ENCODE measurements at regions not wholly inside any gene's neighbourhood (a gene's known extent, or its start where the extent isn't known, plus 50 kb on each side); places are given as distances from the start of the nearest gene placed in this dataset.

DNA sequence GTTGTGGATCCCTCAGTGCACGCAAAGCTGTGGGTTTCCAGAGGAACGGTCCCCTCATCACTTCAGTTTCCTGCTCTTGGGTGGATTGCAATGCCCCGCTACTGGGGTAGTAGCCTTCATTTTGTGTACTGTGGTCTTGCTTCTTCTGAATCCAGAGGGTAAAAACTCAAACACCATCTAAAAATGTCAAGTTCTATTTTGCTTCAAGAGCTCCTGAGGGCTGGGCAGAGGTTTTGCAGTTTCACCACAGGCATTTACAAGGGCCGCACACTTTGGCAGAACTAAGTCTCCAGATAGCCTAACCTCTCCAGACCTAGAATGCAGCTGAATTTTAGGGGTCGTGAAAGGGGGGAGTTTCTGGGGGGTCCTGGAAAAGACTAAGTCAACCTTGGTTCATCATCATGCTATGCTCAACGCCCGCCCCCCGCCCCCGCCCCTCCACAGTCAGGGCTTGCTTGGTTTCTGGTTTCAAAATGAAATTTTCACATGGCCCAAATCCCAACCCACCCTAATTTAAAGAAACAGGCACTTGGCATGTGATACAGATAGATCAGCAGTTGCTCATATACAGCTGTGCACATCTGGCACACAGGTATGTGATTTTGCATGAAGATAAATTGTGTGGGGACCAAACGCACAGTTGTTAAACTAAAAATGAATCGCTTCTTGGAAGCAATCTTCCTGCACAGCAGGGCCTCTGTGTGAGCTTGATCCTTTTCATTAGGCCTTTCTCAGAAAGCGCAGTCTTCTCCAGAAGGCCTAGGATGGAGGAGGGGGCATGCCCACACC lies 329.6 kb downstream of the OSR1 start:
- no peak overlapping the region for H3K27ac Mint-ChIP-seq (ENCODE audit: low read depth)
- DNase-seq (ENCODE audit: low spot score in 2 of 2) (no peak), ATAC-seq (replicated peaks; ENCODE audit: extremely low read depth, poor library complexity, severe bottlenecking) (no peak)
- no peaks in the 10 kb centered on the region for H3K4me1 Mint-ChIP-seq
- no peaks in the 10 kb centered on the region for H3K27me3 Mint-ChIP-seq
- no peaks in the 10 kb centered on the region for H3K9me3 Mint-ChIP-seq
- H3K4me3 Mint-ChIP-seq, result no peak overlapping the region
- no peaks in the 10 kb centered on the region for H3K36me3 Mint-ChIP-seq (ENCODE audit: insufficient read depth)

DNA sequence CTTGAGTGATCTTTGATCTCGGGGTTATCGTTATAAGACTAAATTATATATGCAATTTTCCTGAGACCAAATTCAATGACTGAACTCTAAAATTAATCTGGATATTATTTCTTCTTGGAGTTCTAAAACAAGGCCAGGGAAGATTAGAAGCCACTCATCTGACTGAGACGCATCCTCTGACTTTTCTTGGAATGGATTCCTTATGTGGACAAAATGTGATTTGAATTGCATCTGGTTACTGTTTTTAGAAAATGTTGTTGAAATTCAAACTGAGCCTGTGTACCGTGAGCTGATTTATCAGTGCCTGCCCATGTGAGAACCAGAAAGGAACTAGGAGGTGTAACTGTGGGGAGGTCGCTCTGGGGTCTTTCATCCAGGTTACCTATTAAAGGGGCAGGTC lies 330.8 kb downstream of the OSR1 start:
- ATAC-seq (replicated peaks; ENCODE audit: extremely low read depth, poor library complexity, severe bottlenecking), result no peak
- H3K36me3 Mint-ChIP-seq (ENCODE audit: insufficient read depth), result no peaks in the 10 kb centered on the region

DNA sequence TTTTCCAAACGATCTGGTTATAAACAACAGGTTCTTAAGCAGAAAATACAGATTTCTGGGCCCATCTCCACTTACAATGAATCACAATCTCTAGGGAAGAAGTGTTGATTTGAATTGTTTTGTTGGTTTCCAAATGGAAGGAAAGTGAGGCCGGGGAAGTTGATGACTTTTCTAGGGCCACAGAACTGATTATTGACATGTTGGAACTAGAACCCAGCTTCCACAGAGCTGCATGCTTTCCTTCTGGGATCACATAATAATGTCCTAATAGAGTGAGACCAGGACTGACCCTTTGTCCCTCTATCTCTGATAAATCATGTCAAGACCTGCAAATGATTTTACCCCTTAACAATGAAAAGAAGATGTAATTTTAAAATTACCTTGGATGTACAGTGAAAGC lies 332.2 kb downstream of the OSR1 start:
- Mint-ChIP-seq H3K36me3 (ENCODE audit: insufficient read depth) (no peaks in the 10 kb centered on the region), H3K9me3 (no peaks in the 10 kb centered on the region), H3K4me3 (no peak overlapping the region), H3K4me1 (no peaks in the 10 kb centered on the region), H3K27me3 (no peaks in the 10 kb centered on the region), H3K27ac (ENCODE audit: low read depth) (no peak overlapping the region)
- ATAC-seq (replicated peaks; ENCODE audit: extremely low read depth, poor library complexity, severe bottlenecking), result no peak
- no peak for DNase-seq (ENCODE audit: low spot score in 2 of 2)

More for the DNA sequence above, 330.8 kb downstream of the OSR1 start:
- Mint-ChIP-seq H3K27me3 (no peaks in the 10 kb centered on the region), H3K9me3 (no peaks in the 10 kb centered on the region), H3K4me3 (no peak overlapping the region), H3K4me1 (no peaks in the 10 kb centered on the region), H3K27ac (ENCODE audit: low read depth) (no peak overlapping the region)
- DNase-seq (ENCODE audit: low spot score in 2 of 2), result no peak

DNA sequence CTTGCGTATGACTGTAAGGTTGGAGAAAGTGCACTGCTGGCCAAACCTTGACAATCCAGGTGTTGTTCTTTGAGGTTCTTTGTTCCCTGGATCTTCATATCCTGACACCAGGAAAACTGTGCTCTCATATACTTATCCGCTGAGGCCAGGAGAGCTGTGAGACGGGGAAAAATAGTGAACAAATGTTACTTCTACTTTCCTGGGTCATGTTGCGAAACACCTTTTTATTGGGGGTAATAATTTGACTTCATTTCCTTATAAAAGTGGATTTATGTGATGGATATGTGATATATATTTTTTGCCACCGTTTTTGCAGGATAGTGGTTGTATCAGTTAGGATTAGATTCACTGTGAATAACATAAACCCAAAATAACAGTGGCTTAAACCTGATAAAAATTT lies 336.1 kb downstream of the OSR1 start:
- Mint-ChIP-seq H3K27ac (ENCODE audit: low read depth) (no peak overlapping the region), H3K4me3 (no peak overlapping the region), H3K4me1 (no peaks in the 10 kb centered on the region), H3K36me3 (ENCODE audit: insufficient read depth) (no peaks in the 10 kb centered on the region), H3K9me3 (no peaks in the 10 kb centered on the region), H3K27me3 (no peaks in the 10 kb centered on the region)
- DNase-seq (ENCODE audit: low spot score in 2 of 2) (no peak), ATAC-seq (replicated peaks; ENCODE audit: extremely low read depth, poor library complexity, severe bottlenecking) (no peak)

DNA sequence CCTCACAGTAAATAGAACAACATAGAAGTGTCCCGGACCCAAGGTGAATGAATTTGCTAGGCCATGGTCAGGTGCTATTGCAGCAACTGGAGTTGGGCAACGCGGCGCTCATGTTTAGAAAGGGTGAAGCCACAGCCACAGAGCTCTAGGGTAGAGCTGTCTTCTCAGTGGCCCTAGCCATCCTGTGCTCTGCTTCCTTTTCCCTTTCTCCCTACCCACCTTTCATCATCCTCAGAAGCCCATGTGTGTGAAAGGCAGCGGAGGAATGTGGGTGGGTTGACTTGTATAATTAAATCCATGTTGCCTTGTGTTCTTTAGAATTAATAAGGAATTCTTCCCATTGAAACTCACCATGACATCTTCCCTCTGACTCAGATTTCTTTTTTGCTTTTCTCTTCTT lies 336.7 kb downstream of the OSR1 start:
- Mint-ChIP-seq H3K4me3 (no peak overlapping the region), H3K36me3 (ENCODE audit: insufficient read depth) (no peaks in the 10 kb centered on the region), H3K27ac (ENCODE audit: low read depth) (no peak overlapping the region), H3K4me1 (no peaks in the 10 kb centered on the region), H3K27me3 (no peaks in the 10 kb centered on the region), H3K9me3 (no peaks in the 10 kb centered on the region)
- ATAC-seq (replicated peaks; ENCODE audit: extremely low read depth, poor library complexity, severe bottlenecking) (no peak), DNase-seq (ENCODE audit: low spot score in 2 of 2) (no peak)

DNA sequence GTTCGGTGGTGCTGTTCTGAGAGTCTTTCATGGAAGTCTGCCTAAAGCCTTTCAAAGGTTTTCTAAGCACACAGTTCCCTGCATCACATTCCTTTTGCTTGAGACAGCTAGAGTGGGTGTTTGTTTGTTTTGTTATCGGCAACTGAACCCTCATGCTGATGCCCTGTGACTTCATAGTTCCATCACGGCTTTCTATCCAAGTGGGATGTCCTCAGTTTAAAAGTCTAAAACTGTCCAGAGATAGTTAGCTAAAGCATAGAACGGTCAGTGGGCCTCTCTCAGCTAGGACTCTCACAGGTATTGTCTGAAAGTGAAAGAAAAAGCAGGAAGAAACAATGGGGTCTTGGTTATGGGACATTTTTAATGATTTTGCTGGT lies 337.3 kb downstream of the OSR1 start:
- no peak for DNase-seq (ENCODE audit: low spot score in 2 of 2)
- no peaks in the 10 kb centered on the region for H3K9me3 Mint-ChIP-seq
- no peaks in the 10 kb centered on the region for H3K27me3 Mint-ChIP-seq
- H3K36me3 Mint-ChIP-seq (ENCODE audit: insufficient read depth), result no peaks in the 10 kb centered on the region
- H3K27ac Mint-ChIP-seq (ENCODE audit: low read depth), result no peak overlapping the region
- no peaks in the 10 kb centered on the region for H3K4me1 Mint-ChIP-seq
- no peak for ATAC-seq (replicated peaks; ENCODE audit: extremely low read depth, poor library complexity, severe bottlenecking)
- H3K4me3 Mint-ChIP-seq, result no peak overlapping the region

DNA sequence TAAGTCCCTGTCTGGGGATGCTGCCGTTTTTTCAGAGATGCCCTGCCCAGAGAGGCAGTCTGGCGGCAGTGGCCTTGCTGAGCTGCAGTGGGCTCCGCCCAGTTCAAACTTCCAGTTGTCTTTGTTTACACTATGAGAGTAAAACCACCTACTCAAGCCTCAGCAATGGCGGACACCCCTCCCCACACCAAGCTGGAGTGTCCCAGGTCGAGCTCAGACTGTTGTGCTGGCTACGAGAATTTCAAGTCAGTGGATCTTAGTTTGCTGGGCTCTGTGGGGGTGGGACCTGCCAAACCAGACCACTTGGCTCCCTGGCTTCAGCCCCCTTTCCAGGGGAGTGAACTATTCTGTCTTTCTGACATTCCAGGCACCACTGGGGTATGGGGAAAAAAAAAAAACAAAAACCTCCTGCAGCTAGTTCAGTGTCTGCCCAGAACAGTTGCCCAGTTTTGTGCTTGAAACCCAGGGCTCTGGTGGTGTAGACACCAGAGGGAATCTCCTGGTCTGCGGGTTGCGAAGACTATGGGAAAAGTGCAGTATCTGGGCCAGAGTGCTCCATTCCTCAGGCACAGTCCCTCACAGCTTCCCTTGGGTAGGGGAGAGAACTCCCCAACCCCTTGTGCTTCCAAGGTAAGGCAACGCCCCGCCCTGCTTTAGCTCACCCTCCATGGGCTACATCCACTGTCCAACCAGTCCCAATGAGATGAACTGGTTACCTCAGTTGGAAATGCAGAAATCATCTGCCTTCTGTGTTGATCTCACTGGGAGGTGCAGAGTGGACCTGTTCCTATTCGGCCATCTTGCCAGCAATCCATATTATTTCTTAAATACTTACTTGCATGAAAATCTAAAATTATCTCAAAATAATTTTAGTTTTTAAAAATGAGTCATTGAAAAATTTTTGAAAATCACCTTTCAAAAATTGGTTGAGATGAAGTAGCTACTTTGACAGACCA lies 338.0 kb downstream of the OSR1 start:
- Mint-ChIP-seq H3K4me3 (no peak overlapping the region), H3K9me3 (no peaks in the 10 kb centered on the region), H3K36me3 (ENCODE audit: insufficient read depth) (no peaks in the 10 kb centered on the region), H3K27ac (ENCODE audit: low read depth) (no peak overlapping the region), H3K27me3 (no peaks in the 10 kb centered on the region), H3K4me1 (no peaks in the 10 kb centered on the region)
- ATAC-seq (replicated peaks; ENCODE audit: extremely low read depth, poor library complexity, severe bottlenecking) (no peak), DNase-seq (ENCODE audit: low spot score in 2 of 2) (no peak)

DNA sequence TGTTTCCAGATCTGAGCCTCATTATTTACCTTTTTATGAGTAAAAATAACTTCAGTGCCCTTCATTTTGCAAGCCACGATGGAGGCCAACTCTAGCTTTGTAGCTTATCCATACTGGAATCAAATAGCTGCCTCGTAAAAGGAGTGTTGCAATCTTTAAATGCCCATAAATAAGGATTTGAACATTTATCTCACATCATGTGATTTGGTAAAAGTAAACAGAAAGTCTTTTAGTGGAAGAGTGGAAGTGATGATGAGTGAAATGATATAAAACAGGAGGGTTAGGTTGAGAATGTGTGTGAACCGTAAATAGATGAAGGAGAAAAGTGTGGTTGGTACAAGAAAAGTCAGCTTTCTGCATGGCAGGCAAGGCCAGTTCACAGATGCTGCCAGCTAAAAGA lies 348.9 kb downstream of the OSR1 start:
- Mint-ChIP-seq H3K4me3 (no peak overlapping the region), H3K4me1 (no peaks in the 10 kb centered on the region), H3K9me3 (no peaks in the 10 kb centered on the region), H3K36me3 (ENCODE audit: insufficient read depth) (no peaks in the 10 kb centered on the region), H3K27me3 (no peaks in the 10 kb centered on the region), H3K27ac (ENCODE audit: low read depth) (no peak overlapping the region)
- ATAC-seq (replicated peaks; ENCODE audit: extremely low read depth, poor library complexity, severe bottlenecking) (no peak), DNase-seq (ENCODE audit: low spot score in 2 of 2) (no peak)

DNA sequence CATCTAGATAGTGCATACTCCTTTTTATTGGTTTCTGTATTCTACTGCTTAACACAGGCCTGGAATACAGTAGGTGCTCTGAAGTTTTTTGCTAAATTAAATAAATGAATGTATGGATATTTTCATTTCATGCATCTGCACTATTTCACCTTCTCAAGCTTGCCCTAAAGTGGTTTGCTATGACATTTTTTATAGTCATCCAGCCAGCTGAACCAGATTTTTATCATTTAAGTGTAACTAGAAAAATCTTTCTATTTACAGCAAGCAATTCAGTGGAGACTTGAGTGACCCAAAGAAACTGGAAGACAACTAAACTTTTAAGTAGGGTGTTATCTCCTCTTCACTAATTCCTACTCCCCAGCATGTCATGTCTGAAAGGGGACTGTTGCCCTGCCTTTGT lies 354.9 kb downstream of the OSR1 start:
- Mint-ChIP-seq H3K27me3 (no peaks in the 10 kb centered on the region), H3K36me3 (ENCODE audit: insufficient read depth) (no peaks in the 10 kb centered on the region), H3K9me3 (no peaks in the 10 kb centered on the region), H3K4me1 (no peaks in the 10 kb centered on the region), H3K27ac (ENCODE audit: low read depth) (no peak overlapping the region), H3K4me3 (no peak overlapping the region)
- ATAC-seq (replicated peaks; ENCODE audit: extremely low read depth, poor library complexity, severe bottlenecking) (no peak), DNase-seq (ENCODE audit: low spot score in 2 of 2) (no peak)

DNA sequence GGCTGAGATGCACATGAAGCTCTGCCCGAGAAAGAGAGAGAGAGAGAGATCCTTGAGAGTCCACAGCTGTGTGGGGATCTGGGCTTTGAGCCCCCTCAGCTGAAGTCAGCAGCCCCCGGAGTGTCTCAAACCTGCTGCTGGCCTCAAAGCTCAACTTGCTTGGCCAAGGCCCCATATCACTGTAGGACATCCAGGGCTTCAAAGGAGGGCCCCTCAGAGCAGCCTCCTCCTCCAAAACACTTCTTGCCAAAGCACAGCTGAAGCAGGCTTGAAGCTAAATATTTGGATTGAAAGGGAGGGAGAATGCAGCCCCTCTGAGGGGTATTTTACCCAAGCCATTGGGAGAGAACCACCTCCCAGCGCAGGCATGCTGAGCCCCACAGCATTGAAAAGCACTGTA lies 357.6 kb downstream of the OSR1 start:
- DNase-seq (ENCODE audit: low spot score in 2 of 2) (no peak), ATAC-seq (replicated peaks; ENCODE audit: extremely low read depth, poor library complexity, severe bottlenecking) (no peak)
- Mint-ChIP-seq H3K9me3 (no peaks in the 10 kb centered on the region), H3K4me1 (no peaks in the 10 kb centered on the region), H3K36me3 (ENCODE audit: insufficient read depth) (no peaks in the 10 kb centered on the region), H3K4me3 (no peak overlapping the region), H3K27ac (ENCODE audit: low read depth) (no peak overlapping the region), H3K27me3 (no peaks in the 10 kb centered on the region)

DNA sequence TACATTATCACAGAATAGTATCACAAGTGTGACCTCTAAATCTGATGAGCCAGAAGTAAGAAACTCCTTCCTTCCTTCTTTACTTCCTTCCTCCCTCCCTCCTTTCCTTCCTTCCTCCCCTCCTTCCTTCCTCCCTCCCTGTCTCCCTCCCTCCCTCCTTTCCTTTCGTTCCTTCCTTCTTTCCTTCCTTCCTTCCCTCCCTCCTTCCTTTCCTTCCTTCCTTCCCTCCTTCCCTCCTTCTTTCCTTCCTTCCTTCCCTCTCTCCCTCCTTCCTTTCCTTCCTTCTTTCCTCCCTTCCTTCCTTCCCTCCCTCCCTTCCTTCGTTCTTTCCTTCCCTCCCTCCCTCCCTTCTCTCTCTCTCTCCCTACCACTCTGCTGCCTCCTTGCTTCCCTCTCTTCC lies 359.2 kb downstream of the OSR1 start:
- DNase-seq (ENCODE audit: low spot score in 2 of 2), result no peak
- Mint-ChIP-seq H3K9me3 (no peaks in the 10 kb centered on the region), H3K27ac (ENCODE audit: low read depth) (no peak overlapping the region), H3K27me3 (no peaks in the 10 kb centered on the region), H3K4me3 (no peak overlapping the region), H3K4me1 (no peaks in the 10 kb centered on the region), H3K36me3 (ENCODE audit: insufficient read depth) (no peaks in the 10 kb centered on the region)
- ATAC-seq (replicated peaks; ENCODE audit: extremely low read depth, poor library complexity, severe bottlenecking), result no peak

DNA sequence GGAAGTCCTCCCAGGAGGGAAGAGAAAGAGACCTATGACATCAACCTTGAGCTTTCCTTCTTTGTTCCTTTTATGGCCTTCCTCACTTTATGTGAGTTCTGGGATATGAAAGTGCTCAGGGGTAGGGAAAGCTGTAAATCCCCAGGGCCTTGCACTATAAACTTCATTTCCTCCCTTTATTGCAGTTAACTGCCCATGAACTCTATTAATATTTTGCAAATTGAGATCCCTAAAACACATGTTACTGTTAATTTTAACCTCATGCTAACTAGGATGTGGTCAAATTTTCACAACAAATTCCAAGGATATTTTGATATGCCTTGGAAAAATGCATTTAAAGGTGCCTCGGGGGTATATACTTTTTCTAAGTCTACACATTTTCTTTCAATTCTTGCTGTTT lies 359.9 kb downstream of the OSR1 start:
- Mint-ChIP-seq H3K4me3 (no peak overlapping the region), H3K27me3 (no peaks in the 10 kb centered on the region), H3K36me3 (ENCODE audit: insufficient read depth) (no peaks in the 10 kb centered on the region), H3K9me3 (no peaks in the 10 kb centered on the region), H3K4me1 (no peaks in the 10 kb centered on the region), H3K27ac (ENCODE audit: low read depth) (no peak overlapping the region)
- no peak for DNase-seq (ENCODE audit: low spot score in 2 of 2)
- no peak for ATAC-seq (replicated peaks; ENCODE audit: extremely low read depth, poor library complexity, severe bottlenecking)

DNA sequence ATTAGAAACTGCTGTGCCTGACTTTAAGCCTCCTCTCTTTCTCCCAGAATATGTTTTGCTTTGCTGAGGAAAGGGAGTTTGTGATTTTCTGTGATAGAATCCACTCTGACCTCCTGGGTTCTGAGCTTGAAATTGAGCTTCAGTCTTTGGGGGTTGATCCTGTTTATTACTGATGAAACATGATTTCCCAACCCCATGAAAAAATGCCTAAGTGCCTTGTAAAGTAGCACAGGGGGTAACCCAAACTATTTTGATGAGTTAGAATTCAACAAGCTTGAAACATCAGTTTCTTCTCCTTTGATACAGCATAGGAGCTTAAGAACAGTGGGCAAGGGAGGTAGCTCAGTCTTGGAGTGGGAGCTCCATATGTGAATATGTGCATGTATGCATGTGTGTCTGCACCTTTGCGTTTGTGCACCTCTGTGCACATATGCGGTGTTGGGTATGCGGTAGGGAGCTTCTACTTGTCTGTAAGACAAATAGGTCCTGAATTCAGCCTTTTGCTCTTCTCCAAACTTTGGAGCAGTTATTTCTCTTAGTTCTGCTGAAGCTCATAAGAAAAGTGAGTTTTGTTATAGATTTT lies 364.6 kb downstream of the OSR1 start:
- ATAC-seq (replicated peaks; ENCODE audit: extremely low read depth, poor library complexity, severe bottlenecking) (no peak), DNase-seq (ENCODE audit: low spot score in 2 of 2) (no peak)
- Mint-ChIP-seq H3K27me3 (no peaks in the 10 kb centered on the region), H3K9me3 (no peaks in the 10 kb centered on the region), H3K4me1 (no peaks in the 10 kb centered on the region), H3K27ac (ENCODE audit: low read depth) (no peak overlapping the region), H3K4me3 (no peak overlapping the region), H3K36me3 (ENCODE audit: insufficient read depth) (no peaks in the 10 kb centered on the region)

All from central memory CD8-positive, alpha-beta T cell (primary cell).